Medulla oblongata (tissue), 1 donor: ENCODE measurements at regions not wholly inside any gene's neighbourhood (a gene's known extent, or its start where the extent isn't known, plus 50 kb on each side); places are given as distances from the start of the nearest gene placed in this dataset.

Source experiments
- DNase-seq: peaks from one replicate; pipeline ENCODE4 v3.0.0-alpha.2; 2015; ENCODE audit errors: extremely low spot score

DNA sequence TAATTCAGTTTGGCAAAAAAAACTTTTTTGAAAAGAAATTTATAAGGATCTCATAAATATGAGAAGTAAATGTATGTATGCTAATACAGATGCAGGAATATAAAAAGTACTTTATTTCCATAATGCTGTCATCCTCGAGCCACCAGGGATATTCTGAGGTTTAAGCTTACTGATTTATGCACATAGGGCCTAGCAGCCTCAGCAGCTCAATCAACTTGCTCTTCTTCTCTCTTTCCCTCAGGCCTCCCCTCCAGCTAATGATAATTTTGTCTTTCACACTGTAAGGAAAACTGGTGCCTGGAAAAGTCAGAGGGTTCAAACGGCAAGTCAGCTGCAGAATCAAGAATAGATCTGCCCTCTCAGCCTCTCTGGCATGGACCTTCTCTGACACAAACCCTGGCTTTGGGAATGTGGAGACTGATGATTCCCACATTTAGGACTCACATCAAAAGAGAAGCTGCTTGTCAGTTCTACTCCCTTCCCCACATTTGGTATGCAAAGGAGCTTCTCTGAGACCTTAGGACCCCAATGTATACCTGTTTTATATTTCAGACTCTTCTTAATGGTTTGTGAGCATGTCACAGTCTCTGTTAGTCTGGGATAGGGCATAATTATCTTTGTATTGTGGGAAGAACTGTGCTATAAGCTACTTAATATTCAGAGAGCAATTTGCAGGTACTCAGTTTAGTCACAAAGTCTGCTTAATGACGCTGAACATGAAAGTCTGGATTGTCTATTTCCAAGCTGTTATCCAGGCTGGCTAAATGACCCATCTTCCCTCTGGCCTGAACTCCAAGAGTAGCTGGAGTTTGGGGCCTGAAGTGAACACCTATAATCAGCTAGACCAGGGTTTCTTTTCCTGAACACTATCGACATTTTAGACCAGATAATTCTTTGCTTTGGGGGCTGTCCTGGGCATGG lies 52.1 kb upstream of the DIPK1A start:
- no peak for DNase-seq

DNA sequence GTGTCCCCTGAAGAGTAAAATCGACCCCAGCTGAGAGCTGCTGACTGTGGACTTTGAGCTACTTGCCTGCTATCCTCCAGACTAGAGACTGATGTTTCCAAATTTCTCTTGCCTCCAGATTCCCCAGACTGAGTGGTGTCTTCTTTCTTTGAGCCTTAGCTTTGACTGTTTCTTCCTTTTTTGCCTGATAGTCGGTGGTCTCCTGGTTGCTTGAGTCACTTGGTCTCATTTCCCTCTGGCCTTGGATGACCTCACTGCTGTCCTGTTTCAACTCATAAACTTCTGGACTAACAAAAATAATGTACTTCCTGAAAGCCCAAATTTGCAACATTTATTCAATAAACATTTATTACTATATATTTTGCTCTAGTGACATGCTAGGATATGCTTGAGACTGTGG lies 52.9 kb upstream of the DIPK1A start:
- no peak for DNase-seq

- DNase-seq = no peak
Measured at GRCh38 chr1:93015590-93015989, 54.3 kb upstream of the DIPK1A start.

DNA sequence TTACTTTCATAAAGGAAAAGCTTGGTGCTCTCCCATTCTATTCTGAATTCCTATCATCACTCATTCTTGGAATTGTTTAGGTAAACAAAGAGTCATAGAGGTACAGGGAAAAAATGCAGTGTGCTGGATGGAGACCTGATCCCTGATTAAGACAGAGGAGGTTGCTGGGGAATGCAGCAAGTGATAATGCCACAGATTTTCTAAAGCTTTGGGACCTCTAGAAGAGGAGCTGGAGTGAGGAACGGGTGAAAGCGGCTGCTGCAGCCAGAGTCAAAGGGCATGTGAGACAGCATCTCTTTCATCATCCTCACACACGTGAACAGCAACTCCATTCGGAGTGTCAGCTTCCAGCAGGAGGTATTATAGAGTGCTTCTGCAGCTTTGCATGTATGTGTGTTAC lies 54.9 kb upstream of the DIPK1A start:
- no peak for DNase-seq

DNA sequence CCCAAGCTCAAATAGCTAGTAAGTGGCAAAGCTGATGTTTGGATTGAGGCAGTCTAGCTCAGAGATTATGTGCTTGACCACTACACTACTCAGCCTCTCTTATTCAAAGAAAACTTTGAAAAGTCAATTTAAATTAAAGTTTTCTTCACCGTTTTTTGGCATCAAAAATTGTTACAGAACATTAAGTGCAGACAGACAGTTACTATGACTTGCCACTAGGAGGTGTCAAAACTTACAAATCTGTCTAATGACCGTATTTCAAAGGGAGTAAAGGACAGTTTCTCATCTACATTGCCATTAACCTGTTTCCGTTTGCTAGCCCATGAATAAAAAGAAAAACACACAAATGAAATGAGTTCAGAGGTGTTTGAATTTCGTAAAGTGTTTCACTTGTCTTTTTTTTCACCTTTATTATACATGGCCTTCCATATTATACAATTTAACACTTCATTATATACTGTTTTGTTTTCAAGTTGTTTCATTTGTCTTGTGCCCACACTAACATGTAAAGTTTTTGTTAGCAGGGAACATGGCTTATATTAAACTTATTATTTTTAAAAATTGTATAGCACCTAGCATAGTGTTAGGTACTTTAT lies 57.4 kb upstream of the MTF2 start:
- peak; percentile 59 for DNase-seq

- DNase-seq = no peak
Measured at GRCh38 chr1:93022580-93022979, 56.5 kb upstream of the MTF2 start.

DNA sequence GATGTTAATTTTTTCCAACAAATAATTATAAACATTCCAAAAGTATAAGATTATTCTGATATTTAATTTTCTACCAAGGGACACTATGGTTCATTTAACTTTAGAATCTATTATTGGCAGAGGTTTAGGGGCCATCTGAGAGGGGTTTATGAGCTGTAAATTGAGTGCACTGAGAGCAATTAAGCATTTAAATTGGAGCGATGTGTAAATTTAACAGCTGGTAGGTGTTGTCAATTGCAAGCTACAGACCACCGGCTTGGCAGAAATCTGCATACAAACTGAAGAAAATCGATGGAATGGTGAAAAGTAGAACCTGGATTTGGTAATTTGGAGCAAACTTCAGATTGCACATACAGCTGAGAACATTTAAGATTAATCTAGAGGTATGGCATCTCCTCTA lies 55.8 kb upstream of the MTF2 start:
- no peak for DNase-seq

DNA sequence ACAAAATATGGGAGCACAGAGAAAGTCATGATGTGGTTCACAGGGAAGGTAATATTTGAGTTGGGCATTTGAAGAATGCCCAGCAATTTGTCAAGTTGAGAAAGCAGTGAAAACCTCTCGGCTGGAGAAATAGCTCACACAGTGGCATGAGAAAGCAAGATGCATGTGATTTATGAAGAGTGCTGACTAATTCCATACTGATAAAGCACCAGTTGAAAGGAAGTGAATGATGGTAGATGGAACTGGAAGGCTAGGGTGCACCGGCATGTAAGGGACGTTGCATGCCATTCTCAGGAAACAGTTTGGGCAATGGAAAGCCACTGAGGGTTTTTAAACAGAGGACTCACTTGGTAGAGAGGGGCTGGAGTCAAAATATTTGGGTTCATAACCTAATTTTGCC lies 53.5 kb upstream of the MTF2 start:
- no peak for DNase-seq

DNA sequence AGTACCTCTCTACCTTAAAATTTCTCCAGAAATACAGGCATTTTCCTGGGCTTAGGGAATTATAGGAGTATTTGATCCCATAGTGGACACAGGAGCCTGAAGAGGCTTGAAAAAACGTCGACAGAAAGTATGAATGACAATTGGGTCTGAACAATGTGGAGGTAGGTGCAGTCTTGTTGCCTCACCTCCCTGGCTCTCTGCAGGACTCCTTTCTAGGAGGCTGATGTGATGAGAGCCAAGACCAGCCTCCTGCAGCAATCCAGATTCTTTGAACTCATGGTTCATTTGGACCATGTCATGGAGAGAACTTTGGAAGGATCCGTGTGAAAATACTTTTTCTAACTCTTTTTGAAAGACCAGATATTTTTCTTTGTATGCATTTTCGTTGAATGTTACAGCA lies 50.5 kb upstream of the MTF2 start:
- DNase-seq = no peak
